Stimulated activated CD4-positive, alpha-beta T cell treated with anti-CD3 and anti-CD28 coated beads, Interleukin-4, amount 100 ng/mL, for 4 hours (primary cell): ENCODE measurements at regions not wholly inside any gene's neighbourhood (a gene's known extent, or its start where the extent isn't known, plus 50 kb on each side); places are given as distances from the start of the nearest gene placed in this dataset.

Experiments
- DNase-seq, 2 experiments: peaks; one replicate each; pipeline ENCODE4 v3.0.0-alpha.2; 2020

GRCh38 chr5:175021841-175022625 is 297.7 kb downstream of the MSX2 start:
- no peak for DNase-seq

GRCh38 chr5:175021321-175021720 is 296.9 kb downstream of the MSX2 start:
- DNase-seq = no peak

GRCh38 chr5:175015028-175015685 is 290.8 kb downstream of the MSX2 start:
- no peak for DNase-seq

- DNase-seq = no peak
Measured at GRCh38 chr5:175013251-175013650, 288.9 kb downstream of the MSX2 start.

GRCh38 chr5:175012267-175012666 is 287.9 kb downstream of the MSX2 start:
- no peak for DNase-seq

- DNase-seq = no peak
Measured at GRCh38 chr5:175003531-175003930, 279.1 kb downstream of the MSX2 start.

GRCh38 chr5:175001876-175002645 is 277.7 kb downstream of the MSX2 start:
- DNase-seq = no peak

- no peak for DNase-seq
Measured at GRCh38 chr5:175001311-175001710, 276.9 kb downstream of the MSX2 start.

GRCh38 chr5:174999581-174999980 is 275.2 kb downstream of the MSX2 start:
- no peak for DNase-seq

GRCh38 chr5:174998131-174998730 is 273.8 kb downstream of the MSX2 start:
- no peak for DNase-seq

- no peak for DNase-seq
Measured at GRCh38 chr5:174997688-174998087, 273.3 kb downstream of the MSX2 start.

GRCh38 chr5:174996941-174997340 is 272.6 kb downstream of the MSX2 start:
- DNase-seq = no peak

- no peak for DNase-seq
Measured at GRCh38 chr5:174995827-174996226, 271.4 kb downstream of the MSX2 start.

GRCh38 chr5:174991847-174992246 is 267.5 kb downstream of the MSX2 start:
- DNase-seq = no peak

- DNase-seq = no peak
Measured at GRCh38 chr5:174990909-174991308, 266.5 kb downstream of the MSX2 start.

- no peak for DNase-seq
Measured at GRCh38 chr5:174987443-174988012, 263.1 kb downstream of the MSX2 start.

- no peak for DNase-seq
Measured at GRCh38 chr5:174984863-174985262, 260.5 kb downstream of the MSX2 start.

- no peak for DNase-seq
Measured at GRCh38 chr5:174982485-174982884, 258.1 kb downstream of the MSX2 start.

GRCh38 chr5:174981416-174981815 is 257.0 kb downstream of the MSX2 start:
- DNase-seq = no peak

- no peak for DNase-seq
Measured at GRCh38 chr5:174980952-174981351, 256.6 kb downstream of the MSX2 start.

- DNase-seq = no peak
Measured at GRCh38 chr5:174972291-174972690, 247.9 kb downstream of the MSX2 start.

GRCh38 chr5:174971210-174971609 is 246.8 kb downstream of the MSX2 start:
- DNase-seq = no peak

- DNase-seq = no peak
Measured at GRCh38 chr5:174970502-174970901, 246.1 kb downstream of the MSX2 start.
